Pancreas (tissue), 10 donors: ENCODE measurements at regions not wholly inside any gene's neighbourhood (a gene's known extent, or its start where the extent isn't known, plus 50 kb on each side); places are given as distances from the start of the nearest gene placed in this dataset.

ENCODE experiments used
- ATAC-seq, 4 donors: fragments of 200-7000 bp; cut with Tn5 transposase; one replicate each; pipeline versions ENCODE4 v1.8.0 to v1.9.1; 2020; ENCODE audit warnings: mild to moderate bottlenecking in 4 of 4, moderate library complexity in 4 of 4
- DNase-seq, 6 donors: peaks; one replicate each; pipeline ENCODE4 v3.0.0-alpha.2; 2020
- FAIRE-seq: peaks from 2 replicates; lab custom pipeline; 2012; peaks lifted over from hg19 to GRCh38; lab: Jason Lieb, UNC
- H3K27ac ChIP-seq, 4 donors: fragments of 200-600 bp; sonication (generic); 1 replicate in 3 of 4; 2 replicates in 1 of 4; pipeline versions ENCODE4 v1.5.0 to v1.8.0; 2020
- H3K27me3 ChIP-seq, 4 donors: fragments of 200-600 bp; one replicate each; pipeline ENCODE4 v1.8.0; 2021
- H3K36me3 ChIP-seq, 3 donors: fragments of 200-600 bp; sonication (generic) in 1 of 3; one replicate each; pipeline versions ENCODE4 v1.5.0 to v1.8.0; 2020 to 2021
- H3K4me1 ChIP-seq, 3 donors: fragments of 200-600 bp; one replicate each; pipeline ENCODE4 v1.8.0; 2021
- H3K4me3 ChIP-seq, 4 donors: fragments of 200-600 bp; sonication (generic) in 2 of 4; one replicate each; pipeline versions ENCODE4 v1.5.0 to v1.8.0; 2020 to 2021
- H3K9me3 ChIP-seq, 4 donors: fragments of 200-600 bp; one replicate each; pipeline ENCODE4 v1.8.0; 2021
- WGBS, 2 donors: extraction: QIAGEN DNeasy Blood & Tissue Kit; methylation state at CpG; one replicate each; pipeline ENCODE4 v1.1.7; 2013; 5-methylcytosine and 5-hydroxymethylcytosine counted together
- intact Hi-C, 3 donors: fragments of 100-400 bp; cut with DNase I; formaldehyde crosslinking; loops; one replicate each; pipeline versions ENCODE4 v1.11.1 to v1.14.2; 2022
- TF ChIP-seq, protein P1 (sequence below), 4 donors: fragments of 200-600 bp; sonication (generic) in 3 of 4; IDR thresholded peaks; one replicate each; pipeline versions ENCODE4 v1.5.0 to v1.8.0; 2021; ENCODE audit warnings: antibody characterized with exemption in 4 of 4
- donor health status: healthy with polysubstance abuse.
- donor health status: DM: no; HTN: no; CAD: no; lungs with moderate emphysema.
- donor health status: DM: no; HTN: no; CAD: no.
- donor health status: control.
- donor health status: control.
- donor health status: Bipolar disorder and iron deficiency.
- donor health status: DM: yes; HTN: yes; CAD: no.
- donor health status: DM: no; HTN: no; CAD: no.
- donor health status: DM: no; HTN: no; CAD: no.
- donor health status: DM: yes; HTN: yes; CAD: no.

DNA sequence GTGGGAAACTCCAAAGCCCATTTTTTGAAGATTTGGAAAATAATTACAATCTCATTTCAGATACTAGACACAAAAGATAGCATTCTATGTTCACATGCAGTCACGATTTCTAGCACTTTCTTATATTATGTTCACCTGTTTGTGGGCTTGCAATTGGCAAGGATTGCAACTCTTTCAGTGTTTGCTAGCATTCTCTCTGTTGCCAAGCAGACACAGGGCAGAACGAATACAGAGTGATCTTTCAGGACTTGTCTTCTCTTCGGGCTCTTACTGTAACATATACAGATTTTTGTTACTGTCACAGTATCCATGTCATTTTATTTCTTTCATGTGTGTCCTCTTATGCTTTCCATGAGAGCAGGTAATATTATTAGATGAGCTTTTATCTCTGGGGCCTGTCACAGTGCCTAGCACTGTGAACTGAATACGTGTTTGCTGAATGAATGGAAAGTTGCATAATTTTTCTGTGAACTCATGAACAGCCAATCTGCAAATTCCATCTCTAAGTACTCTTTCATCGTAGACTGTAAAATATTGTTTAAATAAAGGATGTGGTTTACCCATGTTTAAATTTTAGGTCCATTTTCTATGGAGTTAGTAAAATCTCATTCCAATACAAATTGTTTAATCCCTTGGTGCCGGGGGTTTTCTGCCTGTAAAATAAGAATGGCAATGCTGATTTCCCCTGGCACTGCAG is 105.1 kb downstream of the BMP4 start:
- TF ChIP-seq, protein P1, sequence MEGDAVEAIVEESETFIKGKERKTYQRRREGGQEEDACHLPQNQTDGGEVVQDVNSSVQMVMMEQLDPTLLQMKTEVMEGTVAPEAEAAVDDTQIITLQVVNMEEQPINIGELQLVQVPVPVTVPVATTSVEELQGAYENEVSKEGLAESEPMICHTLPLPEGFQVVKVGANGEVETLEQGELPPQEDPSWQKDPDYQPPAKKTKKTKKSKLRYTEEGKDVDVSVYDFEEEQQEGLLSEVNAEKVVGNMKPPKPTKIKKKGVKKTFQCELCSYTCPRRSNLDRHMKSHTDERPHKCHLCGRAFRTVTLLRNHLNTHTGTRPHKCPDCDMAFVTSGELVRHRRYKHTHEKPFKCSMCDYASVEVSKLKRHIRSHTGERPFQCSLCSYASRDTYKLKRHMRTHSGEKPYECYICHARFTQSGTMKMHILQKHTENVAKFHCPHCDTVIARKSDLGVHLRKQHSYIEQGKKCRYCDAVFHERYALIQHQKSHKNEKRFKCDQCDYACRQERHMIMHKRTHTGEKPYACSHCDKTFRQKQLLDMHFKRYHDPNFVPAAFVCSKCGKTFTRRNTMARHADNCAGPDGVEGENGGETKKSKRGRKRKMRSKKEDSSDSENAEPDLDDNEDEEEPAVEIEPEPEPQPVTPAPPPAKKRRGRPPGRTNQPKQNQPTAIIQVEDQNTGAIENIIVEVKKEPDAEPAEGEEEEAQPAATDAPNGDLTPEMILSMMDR (IDR thresholded peaks at IDR 0.05): no peak
- Histone ChIP-seq H3K9me3 (no peaks in the 10 kb centered on the region), H3K4me3 (no peak overlapping the region), H3K27ac (peak overlapping the region in 2 of 4 donors; percentile 7 to 29), H3K27me3 (no peaks in the 10 kb centered on the region), H3K36me3 (no peaks in the 10 kb centered on the region), H3K4me1 (no peaks in the 10 kb centered on the region)
- 48 to 58% methylated on average over 6 of the region's 6 CpGs for WGBS, 2 donors
- FAIRE-seq (no peak), ATAC-seq (peak in 1 of 4 donors; percentile 50), DNase-seq (no peak)
- intact Hi-C loops: no loop called here

DNA sequence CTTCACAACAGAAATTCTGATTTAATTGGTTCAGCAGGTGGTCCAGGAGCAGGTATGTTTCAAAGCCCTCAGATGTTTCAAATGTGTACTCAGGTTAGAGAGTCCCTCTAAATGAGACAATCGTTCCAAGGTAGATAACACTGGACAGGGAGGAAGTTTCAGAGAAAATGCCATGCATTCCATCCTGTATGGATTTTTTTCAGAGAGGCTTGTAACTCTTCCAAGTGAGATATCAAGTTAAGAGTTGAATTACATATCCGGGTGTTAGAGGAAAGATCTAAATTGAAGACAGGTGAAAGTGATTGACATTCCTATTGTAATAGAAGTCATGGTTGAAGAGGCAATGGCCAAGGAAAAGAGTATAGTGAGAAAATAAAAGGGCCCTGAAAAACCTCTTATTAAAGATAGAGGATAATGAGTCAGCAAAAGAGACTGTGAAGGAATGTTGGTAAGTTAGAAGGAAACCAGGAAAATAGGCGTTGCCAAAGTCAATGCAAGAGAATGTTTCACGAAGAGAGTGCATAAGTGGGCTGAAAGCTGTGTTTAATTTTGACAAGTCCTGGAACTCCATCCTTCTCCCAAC is 105.8 kb downstream of the BMP4 start:
- Histone ChIP-seq H3K36me3 (no peaks in the 10 kb centered on the region), H3K9me3 (no peaks in the 10 kb centered on the region), H3K27ac (peak overlapping the region in 2 of 4 donors; percentile 7 to 29), H3K4me1 (no peaks in the 10 kb centered on the region), H3K27me3 (no peaks in the 10 kb centered on the region), H3K4me3 (no peak overlapping the region)
- ATAC-seq (peak; percentile 59 to 72 (median 68)), FAIRE-seq (no peak), DNase-seq (no peak)
- 15 to 22% methylated on average over 4 of the region's 4 CpGs for WGBS, 2 donors
- TF ChIP-seq, protein P1 (IDR thresholded peaks at IDR 0.05): no peak
- intact Hi-C loops: no loop called here

DNA sequence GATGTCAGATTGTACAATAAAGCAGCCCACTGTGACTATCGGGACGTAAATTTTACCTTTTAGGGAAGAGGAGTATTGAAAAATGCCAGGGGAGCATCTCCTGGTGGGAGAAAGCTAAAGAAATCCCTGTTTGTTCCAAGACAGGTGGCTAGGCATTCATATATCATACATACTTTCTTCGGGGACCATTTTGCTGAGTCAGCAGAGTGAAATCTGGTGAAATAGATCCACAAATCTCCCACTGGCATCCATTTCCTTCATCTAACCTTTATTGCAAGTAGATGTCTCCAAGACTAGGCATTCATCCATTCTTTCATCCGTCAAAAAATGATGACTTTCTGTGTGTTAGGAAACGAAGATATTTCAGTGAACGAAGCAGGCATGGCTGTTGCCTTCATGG is 107.1 kb downstream of the BMP4 start:
- H3K36me3 ChIP-seq: no peaks in the 10 kb centered on the region
- TF ChIP-seq, protein P1 (IDR thresholded peaks at IDR 0.05): no peak
- H3K4me1 ChIP-seq: no peaks in the 10 kb centered on the region
- WGBS, 2 donors: 84 to 91% methylated on average over 6 of the region's 6 CpGs
- intact Hi-C loops: no loop called here
- H3K9me3 ChIP-seq: no peaks in the 10 kb centered on the region
- H3K4me3 ChIP-seq: no peak overlapping the region
- DNase-seq (no peak), FAIRE-seq (no peak), ATAC-seq (no peak)
- no peaks in the 10 kb centered on the region for H3K27me3 ChIP-seq
- H3K27ac ChIP-seq: peak overlapping the region in 2 of 4 donors; percentile 7 to 29

DNA sequence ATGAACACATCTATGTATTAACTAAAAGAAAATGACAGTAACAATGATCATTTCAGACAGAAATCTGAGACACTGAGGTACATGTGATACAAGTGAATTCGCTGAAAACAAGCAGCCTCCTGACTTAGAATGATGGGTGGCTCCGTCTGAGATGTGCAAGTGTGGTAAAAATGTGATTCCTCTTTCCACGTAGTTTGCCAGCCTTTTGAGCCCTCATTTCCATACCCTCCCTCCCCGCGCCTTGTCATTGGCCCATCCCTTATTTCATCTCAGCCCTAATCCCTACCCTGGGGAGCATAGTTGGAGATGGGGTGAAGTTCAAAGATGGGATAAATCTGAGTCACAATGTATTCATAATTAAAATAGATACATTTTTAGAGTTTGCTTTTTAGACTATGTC is 107.8 kb downstream of the BMP4 start:
- TF ChIP-seq, protein P1 (IDR thresholded peaks at IDR 0.05): no peak

DNA sequence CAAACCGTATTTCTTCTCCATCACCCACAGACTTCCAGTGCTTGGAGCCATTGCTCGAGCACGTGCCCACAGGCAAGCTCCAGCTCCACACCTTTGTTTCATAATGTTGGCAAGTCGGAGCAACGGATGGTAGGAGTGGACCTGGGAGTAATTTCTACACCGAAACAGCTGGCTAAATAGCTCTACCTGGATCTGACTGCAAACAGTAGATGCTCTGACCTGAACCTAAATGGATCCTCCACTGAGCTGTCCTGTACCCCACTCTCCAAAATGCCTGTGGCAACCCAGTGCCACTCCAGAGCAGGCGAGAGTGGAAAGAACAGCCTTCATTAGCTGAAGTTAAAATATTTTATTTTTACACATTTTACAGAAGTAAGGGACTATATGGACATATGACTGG is 108.7 kb downstream of the BMP4 start:
- Histone ChIP-seq H3K36me3 (no peaks in the 10 kb centered on the region), H3K27me3 (no peaks in the 10 kb centered on the region), H3K4me1 (no peaks in the 10 kb centered on the region), H3K9me3 (no peaks in the 10 kb centered on the region), H3K4me3 (no peak overlapping the region), H3K27ac (no peak overlapping the region)
- 78 to 80% methylated on average over 7 of the region's 7 CpGs for WGBS, 2 donors
- TF ChIP-seq, protein P1 (IDR thresholded peaks at IDR 0.05): no peak
- FAIRE-seq (no peak), DNase-seq (no peak), ATAC-seq (no peak)
- intact Hi-C loops: no loop called here

More for the DNA sequence above, 107.8 kb downstream of the BMP4 start:
- no peaks in the 10 kb centered on the region for H3K9me3 ChIP-seq
- no peak for FAIRE-seq
- H3K4me3 ChIP-seq: no peak overlapping the region
- no peak for DNase-seq
- no peaks in the 10 kb centered on the region for H3K4me1 ChIP-seq
- no peak overlapping the region for H3K27ac ChIP-seq
- H3K27me3 ChIP-seq: no peaks in the 10 kb centered on the region
- no peak for ATAC-seq
- no peaks in the 10 kb centered on the region for H3K36me3 ChIP-seq
- intact Hi-C loops: no loop called here
- WGBS, 2 donors: 74 to 88% methylated on average over 5 of the region's 5 CpGs
